GM12873 (cell line): ENCODE measurements at regions not wholly inside any gene's neighbourhood (a gene's known extent, or its start where the extent isn't known, plus 50 kb on each side); places are given as distances from the start of the nearest gene placed in this dataset.

Source experiments
- TF ChIP-seq, protein P1 (sequence below): IDR thresholded peaks from 2 replicates; pipeline ENCODE4 v1.5.1; 2012; ENCODE audit warnings: low read depth, mild to moderate bottlenecking, moderate library complexity, low read length, control low read depth; ENCODE audit not compliant: insufficient read depth; ENCODE audit errors: missing control alignments

DNA sequence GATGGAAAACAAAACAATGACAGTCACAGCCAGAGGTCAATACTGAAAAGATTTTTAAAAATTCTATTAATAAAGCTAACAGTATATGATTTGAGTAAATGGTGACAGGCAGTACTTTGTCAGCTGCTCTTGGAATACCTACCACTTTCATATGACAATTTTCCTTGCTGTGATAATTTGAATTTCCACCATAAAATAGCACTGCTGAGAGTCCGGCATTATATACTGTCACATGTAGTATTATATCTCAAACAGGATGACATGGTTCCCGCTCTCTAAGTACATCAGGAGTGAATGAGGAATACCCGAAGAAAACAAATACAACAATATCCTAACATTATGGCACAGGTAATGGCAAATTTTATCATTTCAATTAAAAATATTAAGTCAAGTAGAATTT lies 146.8 kb upstream of the TMPRSS15 start:
- TF ChIP-seq, protein P1, sequence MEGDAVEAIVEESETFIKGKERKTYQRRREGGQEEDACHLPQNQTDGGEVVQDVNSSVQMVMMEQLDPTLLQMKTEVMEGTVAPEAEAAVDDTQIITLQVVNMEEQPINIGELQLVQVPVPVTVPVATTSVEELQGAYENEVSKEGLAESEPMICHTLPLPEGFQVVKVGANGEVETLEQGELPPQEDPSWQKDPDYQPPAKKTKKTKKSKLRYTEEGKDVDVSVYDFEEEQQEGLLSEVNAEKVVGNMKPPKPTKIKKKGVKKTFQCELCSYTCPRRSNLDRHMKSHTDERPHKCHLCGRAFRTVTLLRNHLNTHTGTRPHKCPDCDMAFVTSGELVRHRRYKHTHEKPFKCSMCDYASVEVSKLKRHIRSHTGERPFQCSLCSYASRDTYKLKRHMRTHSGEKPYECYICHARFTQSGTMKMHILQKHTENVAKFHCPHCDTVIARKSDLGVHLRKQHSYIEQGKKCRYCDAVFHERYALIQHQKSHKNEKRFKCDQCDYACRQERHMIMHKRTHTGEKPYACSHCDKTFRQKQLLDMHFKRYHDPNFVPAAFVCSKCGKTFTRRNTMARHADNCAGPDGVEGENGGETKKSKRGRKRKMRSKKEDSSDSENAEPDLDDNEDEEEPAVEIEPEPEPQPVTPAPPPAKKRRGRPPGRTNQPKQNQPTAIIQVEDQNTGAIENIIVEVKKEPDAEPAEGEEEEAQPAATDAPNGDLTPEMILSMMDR: no peak

DNA sequence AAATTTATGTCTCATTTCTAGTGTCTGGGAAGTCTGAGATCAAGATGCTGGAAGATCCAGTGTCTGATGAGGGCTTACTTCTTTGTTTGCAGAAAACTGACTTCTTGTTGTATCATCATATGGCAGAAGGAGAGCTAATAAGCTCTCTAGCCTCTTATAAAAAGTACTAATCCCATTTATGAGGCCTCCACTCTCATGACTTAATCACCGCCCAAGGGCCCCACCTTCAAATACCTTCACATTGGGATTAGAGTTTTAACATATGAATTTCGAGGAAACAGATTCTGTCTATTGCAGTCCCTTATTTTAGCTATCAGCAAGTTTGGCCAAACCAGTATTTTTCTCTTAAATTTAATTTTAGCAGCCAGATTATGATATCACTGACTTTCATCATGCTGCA lies 150.2 kb upstream of the TMPRSS15 start:
- TF ChIP-seq, protein P1: no peak

DNA sequence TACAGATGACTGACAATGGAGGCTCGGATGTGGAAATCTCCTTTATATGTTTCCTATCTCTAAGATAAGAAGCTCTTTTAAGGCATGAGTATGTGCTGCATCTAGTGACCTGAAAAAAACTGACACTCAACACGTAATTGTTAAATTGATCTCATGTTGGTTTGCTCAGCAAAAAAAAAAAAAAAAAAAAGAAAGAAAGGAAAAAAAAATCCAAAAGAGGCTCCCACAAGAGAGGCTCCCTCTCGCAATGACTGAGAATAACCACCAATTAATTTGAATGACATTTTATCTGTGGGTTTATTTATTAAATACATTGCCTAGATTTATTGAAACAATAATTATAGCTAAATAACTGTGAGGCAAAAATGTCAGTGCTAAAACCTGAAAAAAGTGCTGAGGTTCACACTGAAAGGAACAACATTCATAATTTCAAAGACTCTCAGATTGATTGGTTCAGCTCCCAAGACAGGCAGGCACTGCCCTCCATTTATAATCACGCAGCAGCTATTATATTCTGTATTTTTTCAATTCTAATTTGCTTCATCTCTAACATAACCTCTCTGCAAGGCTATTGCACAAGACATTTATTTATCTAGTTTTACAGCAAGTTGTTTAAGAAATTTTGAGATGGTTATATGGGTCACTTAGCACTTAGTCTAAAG lies 184.5 kb upstream of the TMPRSS15 start:
- TF ChIP-seq, protein P1: no peak

DNA sequence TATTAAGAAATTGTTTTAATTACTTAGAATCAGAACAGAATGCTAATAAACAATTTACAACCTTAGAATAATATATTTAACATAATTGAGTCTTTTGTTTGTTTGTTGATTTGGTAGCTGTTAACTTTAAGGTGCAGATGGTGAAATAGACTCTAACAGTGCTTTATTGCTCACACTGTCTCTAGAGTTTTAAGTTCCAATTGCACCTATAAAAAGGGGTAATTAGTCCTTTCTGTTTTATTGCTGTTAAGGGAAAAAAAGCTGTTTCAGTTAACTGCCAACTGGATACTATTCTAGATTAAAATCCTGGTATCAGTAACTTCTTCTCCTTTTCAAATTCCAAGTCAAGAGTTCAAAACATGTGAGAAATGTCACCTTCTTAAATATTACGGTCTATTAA lies 197.6 kb upstream of the TMPRSS15 start:
- TF ChIP-seq, protein P1: no peak

DNA sequence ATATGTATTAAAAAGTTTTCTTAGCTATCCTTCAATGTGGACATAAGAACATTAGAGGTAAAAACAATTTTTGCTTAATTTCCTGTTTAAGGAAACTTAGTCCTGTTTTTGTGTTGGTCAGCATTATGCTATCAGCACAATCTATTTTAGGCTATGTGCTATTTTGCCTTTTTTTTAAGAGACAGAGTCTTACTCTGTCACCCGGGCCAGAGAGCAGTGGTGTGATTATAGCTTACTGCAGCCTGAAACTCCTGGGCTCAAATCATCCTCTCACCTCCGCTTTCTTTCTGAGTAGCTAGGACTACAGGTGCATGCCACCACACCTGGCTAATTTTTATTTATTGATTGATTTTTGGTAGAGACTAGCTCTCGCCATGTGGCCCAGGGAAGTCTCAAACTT lies 199.1 kb upstream of the TMPRSS15 start:
- TF ChIP-seq, protein P1: no peak

DNA sequence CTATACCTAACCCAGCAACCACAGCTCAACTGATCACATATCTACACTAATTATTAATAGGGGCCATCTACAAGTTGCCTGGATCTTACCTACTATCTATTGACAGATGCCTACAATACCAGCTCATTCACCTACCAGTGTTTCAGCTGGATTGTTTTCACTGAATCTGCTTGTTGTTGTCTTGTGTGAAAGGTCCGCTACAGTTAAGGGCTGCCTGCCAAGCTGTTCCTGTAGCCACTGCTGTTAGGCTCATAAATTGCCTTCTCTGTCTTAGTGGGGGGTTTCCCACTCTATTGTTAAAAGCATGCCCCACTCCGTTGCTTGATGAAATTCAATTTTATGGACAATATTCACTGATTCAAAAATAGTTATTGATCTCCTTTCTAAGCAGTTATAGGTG lies 199.7 kb upstream of the TMPRSS15 start:
- TF ChIP-seq, protein P1: no peak

DNA sequence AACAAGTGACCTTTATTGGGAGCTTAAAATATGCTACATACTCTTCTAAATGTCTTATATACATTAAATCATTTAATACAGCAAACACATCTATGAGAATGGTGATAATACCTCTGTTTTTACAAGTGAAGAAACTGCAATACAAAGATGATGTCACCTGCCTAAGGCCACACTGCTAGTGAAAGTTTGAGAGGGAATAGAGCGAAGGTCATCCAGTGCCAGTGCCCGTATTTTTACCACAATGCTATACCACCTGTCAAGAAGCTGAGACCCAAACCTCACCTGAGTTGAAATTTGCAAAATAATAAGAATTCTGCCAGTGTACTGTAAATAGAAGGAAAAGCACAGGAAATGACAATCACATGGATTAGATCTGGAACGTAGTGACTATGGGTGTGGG lies 200.4 kb upstream of the TMPRSS15 start:
- TF ChIP-seq, protein P1: no peak
